Stimulated activated CD8-positive, alpha-beta memory T cell treated with anti-CD3 and anti-CD28 coated beads, Interleukin-12 subunit alpha, Interleukin-12 subunit beta, amount 100 ng/mL, for 24 hours (primary cell): ENCODE measurements at regions not wholly inside any gene's neighbourhood (a gene's known extent, or its start where the extent isn't known, plus 50 kb on each side); places are given as distances from the start of the nearest gene placed in this dataset.
"Not testable (repeated sequence)": the region's sequence is repeated elsewhere in the genome, so short reads cannot be mapped to it uniquely, and the experiment has no call there.

Experiments used
- DNase-seq: peaks from one replicate; pipeline ENCODE4 v3.0.0-alpha.2; 2020; ENCODE audit errors: extremely low read depth

GRCh38 chr9:78172610-78173009 lies 63.3 kb upstream of the CEP78 start:
- not testable (repeated sequence) for DNase-seq

DNA sequence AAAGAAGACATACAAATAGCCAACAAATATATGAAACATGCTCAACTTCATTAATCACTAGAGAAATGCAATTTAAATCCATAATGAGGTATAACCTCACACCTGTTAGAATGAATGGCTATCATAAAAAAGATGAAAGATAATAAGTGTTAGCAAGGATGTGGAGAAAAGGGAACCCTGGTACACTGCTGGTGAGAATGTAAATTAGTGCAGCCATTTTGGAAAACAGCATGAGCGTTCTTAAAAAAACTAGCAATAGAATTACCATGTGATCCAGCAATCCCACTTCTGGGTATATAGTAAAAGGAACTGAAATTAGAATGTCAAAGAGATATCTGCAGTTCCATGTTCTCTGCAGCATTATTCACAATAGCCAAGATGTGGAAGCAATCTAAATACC lies 64.2 kb upstream of the CEP78 start:
- DNase-seq: no peak

DNA sequence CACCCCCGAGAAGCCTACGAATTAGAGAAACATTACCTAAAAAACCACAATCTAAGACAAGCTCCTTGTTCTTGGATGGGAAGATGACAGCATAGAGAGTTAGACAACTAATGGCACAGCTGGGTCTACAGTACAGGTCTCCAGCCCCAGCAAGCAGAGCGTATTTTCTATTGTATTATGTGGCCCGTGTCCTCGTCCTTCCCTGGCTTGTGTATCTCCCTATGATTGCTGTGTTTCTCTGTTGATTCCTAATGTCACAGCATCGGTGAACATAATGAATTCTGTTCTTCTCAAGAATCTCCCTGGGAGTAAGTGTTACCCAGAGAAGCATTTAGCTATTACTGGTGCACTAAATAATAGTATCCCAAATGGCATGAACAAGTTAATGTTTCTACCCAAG lies 66.8 kb upstream of the CEP78 start:
- DNase-seq: no peak

GRCh38 chr9:78167356-78167755 lies 68.5 kb upstream of the CEP78 start:
- no peak for DNase-seq

GRCh38 chr9:78163834-78164233 lies 72.0 kb upstream of the CEP78 start:
- DNase-seq: no peak

GRCh38 chr9:78158286-78158685 lies 77.6 kb upstream of the CEP78 start:
- DNase-seq: no peak

GRCh38 chr9:78150983-78151356 lies 84.9 kb upstream of the CEP78 start:
- no peak for DNase-seq

DNA sequence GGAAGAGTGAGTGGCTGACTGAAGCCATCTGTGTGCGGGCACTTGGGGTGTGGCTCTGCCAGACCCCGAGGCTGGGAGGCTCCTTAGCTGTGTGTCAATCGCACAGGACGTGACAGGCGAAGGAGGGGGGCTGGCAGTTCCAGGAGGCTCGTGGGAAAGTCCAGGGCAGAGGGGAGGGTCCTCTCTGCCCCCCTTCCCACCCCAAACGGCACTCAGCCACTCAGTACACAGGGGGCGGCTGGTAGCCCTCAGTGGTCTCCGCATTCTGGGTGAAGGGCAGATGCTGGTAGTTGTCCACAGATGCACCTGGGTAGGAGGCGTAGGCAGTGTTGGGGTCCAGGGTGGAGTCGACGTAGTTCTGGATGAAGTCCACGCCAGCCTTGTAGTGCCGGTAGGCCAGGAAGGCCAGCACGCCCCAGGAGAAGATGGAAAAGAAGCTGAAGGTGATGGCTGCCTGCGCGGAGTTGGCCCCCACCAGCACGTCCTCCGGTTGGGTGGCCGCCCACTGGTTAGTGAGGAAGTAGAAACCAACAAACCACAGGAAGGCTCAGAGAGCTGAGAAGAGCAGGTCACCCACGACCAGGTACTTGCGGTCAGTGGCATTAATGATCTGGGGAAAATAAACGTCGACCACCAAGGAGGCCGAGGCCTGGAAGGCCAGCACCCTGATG lies 85.4 kb upstream of the CEP78 start:
- no peak for DNase-seq

DNA sequence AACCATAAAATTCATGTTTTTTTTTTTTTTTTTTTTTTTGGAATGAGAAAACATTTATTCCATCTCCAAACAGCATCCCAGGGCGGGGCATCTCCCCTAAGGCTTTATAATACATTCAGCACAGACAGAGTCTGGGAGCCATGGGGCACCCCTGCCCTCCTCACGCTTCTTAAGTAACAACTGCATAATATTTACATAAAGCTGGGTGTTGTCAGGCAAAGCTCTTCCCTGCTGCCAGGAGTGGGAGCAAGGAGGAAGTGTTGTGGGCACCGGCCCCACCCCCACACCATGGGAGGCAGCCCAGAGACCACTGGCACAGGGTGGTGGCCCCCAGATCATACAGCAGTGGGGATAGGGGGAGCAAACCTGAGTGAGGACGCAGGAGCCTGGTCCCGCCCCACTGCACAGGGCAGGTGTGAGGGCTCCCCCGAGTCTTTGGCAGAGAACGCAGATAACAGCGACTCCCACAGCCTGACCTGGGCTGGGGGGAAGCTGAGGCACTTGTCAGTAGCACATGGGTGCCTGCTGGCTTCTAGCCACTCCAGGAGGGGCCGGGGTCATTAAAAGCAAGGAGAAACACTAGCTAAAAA lies 86.1 kb upstream of the CEP78 start:
- DNase-seq: no peak

GRCh38 chr9:78146241-78146640 lies 89.6 kb upstream of the CEP78 start:
- no peak for DNase-seq

DNA sequence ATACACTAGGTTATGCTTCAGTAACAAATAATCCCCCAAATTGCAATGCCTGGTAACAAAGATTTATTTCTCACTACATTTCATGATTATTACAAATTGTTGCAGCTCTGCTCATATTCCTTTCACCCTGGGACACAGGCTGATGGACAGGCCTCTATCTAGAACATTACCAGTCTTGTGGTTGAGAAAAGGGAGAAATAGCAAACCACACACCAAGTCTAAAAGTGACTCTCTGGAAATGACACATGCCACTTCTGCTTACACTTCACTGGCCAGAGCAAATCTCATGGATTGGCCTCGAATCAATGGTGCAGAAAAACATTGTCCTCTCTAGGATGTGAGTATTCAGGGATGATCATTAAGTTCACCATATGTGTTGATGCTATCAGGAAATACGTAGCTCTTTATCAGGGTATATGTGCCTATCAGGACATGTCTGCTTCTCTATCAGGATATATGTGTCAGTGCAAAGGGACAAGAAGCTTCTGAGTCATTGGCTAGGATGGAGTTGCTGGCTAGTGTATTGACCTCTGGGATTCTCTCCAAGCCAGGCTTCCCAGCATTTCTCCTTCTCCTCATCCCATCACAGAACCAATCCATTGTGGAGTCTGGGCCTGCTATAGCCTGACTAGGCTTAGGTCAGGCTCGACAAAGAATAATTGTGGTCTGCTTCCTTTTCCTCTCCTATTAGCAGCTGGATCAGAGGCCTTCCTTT lies 91.1 kb upstream of the CEP78 start:
- no peak for DNase-seq

DNA sequence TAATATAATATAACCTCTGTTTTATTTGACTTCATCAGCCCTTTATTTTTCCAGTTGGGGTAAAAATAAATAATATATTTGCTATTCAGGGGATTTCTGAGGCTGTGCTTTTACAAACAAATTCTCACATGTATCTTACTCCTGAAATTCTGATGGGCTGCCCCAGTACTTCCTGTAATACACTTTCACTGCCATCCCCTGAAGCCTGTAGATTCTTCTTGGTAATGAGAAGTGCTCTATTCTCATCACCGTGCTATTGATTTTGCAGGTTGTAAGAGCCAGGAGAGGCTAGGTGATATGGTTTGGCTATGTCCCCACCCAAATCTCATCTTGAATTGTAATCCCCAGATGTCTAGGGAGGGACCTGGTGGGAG lies 91.9 kb upstream of the CEP78 start:
- DNase-seq: no peak

GRCh38 chr9:78143281-78144007 lies 92.4 kb upstream of the CEP78 start:
- DNase-seq: no peak

DNA sequence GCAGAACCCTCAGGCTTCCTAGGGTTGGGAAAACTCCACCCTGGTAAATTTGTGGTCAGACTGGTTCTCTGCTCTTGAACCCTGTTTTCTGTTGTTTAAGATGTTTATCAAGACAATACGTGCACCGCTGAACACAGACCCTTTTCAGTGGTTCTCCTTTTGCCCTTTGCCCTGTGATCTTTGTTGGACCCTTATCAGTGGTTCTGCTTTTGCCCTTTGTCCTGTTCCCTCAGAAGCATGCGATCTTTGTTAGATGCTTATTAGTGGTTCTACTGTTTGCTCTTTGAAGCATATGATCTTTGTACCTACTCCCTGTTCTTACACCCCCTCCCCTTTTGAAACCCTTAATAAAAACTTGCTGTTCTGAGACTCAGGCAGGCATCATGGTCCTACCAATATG lies 93.6 kb upstream of the CEP78 start:
- not testable (repeated sequence) for DNase-seq

DNA sequence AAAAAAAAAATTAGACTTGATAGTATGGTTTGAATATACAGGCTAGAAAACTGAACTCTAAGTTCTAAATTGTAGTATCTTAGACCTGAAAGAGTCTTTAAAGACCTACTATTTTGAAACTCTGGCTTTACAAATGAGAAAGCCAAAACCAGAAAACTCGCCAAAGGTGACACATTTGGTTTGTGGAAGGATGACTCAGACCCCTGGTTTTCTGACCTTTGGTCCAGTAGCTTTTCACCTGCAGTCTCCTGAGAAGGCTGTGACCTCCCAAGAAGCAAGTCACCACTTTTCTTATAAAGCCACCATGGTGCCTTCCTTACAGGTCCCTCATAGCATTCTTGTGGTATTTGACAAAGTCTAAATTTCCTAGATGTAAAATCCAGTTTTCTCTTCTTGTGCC lies 102.1 kb upstream of the CEP78 start:
- no peak for DNase-seq

- DNase-seq: no peak
These were observed 101.1 kb upstream of the GNAQ start for GRCh38 chr9:78132701-78133058.

DNA sequence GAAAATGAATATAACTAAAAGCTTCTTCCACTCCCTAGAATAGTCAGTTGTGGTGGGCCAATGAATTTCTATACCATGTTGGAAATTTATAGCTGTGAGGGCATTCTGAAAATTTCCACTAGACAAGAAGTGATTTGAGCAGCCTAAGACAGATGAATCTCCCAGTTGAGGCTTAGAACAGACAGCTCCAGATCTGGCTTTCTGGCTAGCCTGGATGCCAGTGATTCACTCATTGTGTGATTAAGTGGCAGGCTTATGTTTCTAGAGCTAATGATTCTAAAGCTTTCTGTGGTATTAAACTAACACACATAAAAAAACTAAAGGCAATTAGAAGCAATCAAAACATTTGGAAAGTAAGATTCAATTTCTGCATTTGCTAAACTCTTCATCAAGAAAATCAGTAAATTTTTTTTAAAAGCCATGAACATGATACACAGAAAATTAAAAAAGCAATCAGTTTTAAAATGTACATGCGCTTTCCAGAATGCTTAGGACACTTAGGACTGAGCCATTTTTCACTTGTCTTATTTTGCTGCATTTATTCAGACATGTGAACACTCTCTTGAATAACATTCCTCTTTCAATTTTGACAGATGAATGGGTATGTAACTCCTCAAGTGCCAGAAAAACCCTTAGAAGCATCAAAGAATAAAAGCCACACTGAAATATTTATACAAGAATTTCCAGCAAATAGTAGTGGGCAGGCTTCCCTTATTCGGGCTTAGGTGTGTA lies 100.5 kb upstream of the GNAQ start:
- DNase-seq: no peak

GRCh38 chr9:78130853-78131252 lies 99.2 kb upstream of the GNAQ start:
- no peak for DNase-seq

DNA sequence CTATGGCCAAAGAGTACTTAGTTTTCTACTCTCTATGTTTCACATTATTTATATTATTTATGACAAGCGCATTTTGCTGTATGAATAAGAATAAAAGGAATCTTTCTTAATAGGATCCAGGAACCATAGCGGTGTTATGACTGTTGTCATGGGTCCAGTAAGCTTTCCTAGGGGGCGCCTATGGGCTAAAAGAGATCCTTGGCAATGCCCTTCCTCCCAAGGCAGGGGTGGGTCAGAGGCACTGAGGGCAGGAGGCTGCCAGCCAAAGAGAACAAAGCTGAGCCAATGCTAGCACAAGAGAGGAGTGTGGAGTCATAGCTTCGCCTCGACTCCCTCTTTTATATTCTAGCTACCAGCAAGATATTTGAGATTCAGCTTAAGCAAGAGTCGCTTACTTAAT lies 98.4 kb upstream of the GNAQ start:
- DNase-seq: no peak

GRCh38 chr9:78127279-78128225 lies 95.9 kb upstream of the GNAQ start:
- DNase-seq: no peak

GRCh38 chr9:78123808-78124207 lies 92.2 kb upstream of the GNAQ start:
- no peak for DNase-seq
